Mesenchymal stem cell (in vitro differentiated cells and primary cell): ENCODE measurements at regions not wholly inside any gene's neighbourhood (a gene's known extent, or its start where the extent isn't known, plus 50 kb on each side); places are given as distances from the start of the nearest gene placed in this dataset.

ENCODE experiments used
- DNase-seq: peaks from one replicate; pipeline ENCODE4 v3.0.0-alpha.2; 2013
- H2AFZ ChIP-seq: one replicate; pipeline ENCODE4 v1.6.1; 2013; ENCODE audit warnings: low read depth, mild to moderate bottlenecking, control low read depth, inconsistent platforms, low read length, moderate library complexity
- H2AK5ac ChIP-seq: 2 replicates; pipeline ENCODE4 v1.6.1; 2013; ENCODE audit warnings: low read length, moderate library complexity, mild to moderate bottlenecking, inconsistent platforms; ENCODE audit not compliant: severe bottlenecking
- H2BK120ac ChIP-seq: one replicate; pipeline ENCODE4 v1.6.1; 2013; ENCODE audit warnings: low read depth, mild to moderate bottlenecking, inconsistent platforms, low read length, moderate library complexity
- H2BK12ac ChIP-seq, 2 experiments: one replicate each; pipeline ENCODE4 v1.6.1; 2013; ENCODE audit warnings: inconsistent platforms in 2 of 2, low read length in 2 of 2, mild to moderate bottlenecking in 2 of 2, moderate library complexity in 2 of 2, control low read depth in 1 of 2
- H2BK15ac ChIP-seq: one replicate; pipeline ENCODE4 v1.6.1; 2013; ENCODE audit warnings: mild to moderate bottlenecking, low read depth, inconsistent platforms; ENCODE audit not compliant: poor library complexity, severe bottlenecking
- H2BK5ac ChIP-seq: 2 replicates; pipeline ENCODE4 v1.6.1; 2013; ENCODE audit warnings: low read depth, mild to moderate bottlenecking, low read length, control low read depth, inconsistent platforms; ENCODE audit not compliant: poor library complexity, severe bottlenecking
- H3K14ac ChIP-seq, 2 experiments: one replicate each; pipeline ENCODE4 v1.6.1; 2013; ENCODE audit warnings: inconsistent platforms in 2 of 2, low read length in 2 of 2, control low read depth in 1 of 2, mild to moderate bottlenecking in 1 of 2, moderate library complexity in 1 of 2
- H3K18ac ChIP-seq, 2 experiments: one replicate each; pipeline ENCODE4 v1.6.1; 2013; ENCODE audit warnings: inconsistent platforms in 2 of 2, low read length in 2 of 2, control low read depth in 1 of 2, low read depth in 1 of 2, mild to moderate bottlenecking in 1 of 2
- H3K23ac ChIP-seq, 2 experiments: one replicate each; pipeline ENCODE4 v1.6.1; 2013; ENCODE audit warnings: inconsistent platforms in 2 of 2, low read length in 2 of 2, mild to moderate bottlenecking in 2 of 2, moderate library complexity in 2 of 2, control low read depth in 1 of 2
- H3K27ac ChIP-seq: 2 replicates; pipeline ENCODE4 v1.5.1; 2013; ENCODE audit warnings: mild to moderate bottlenecking, moderate library complexity, low read length, control low read depth, inconsistent platforms; ENCODE audit not compliant: poor library complexity, severe bottlenecking
- H3K27me3 ChIP-seq, 2 experiments: 2 replicates each; pipeline versions ENCODE4 v1.6.1 to v1.7.0; 2013; ENCODE audit warnings: low read length in 2 of 2, mild to moderate bottlenecking in 2 of 2, moderate library complexity in 2 of 2, control low read depth in 1 of 2, inconsistent platforms in 1 of 2; ENCODE audit not compliant: control insufficient read depth in 1 of 2, insufficient read depth in 1 of 2
- H3K36me3 ChIP-seq, 2 experiments: 2 replicates each; pipeline versions ENCODE4 v1.6.1 to v1.7.0; 2013; ENCODE audit warnings: low read length in 2 of 2, control low read depth in 1 of 2, inconsistent platforms in 1 of 2, low read depth in 1 of 2, mild to moderate bottlenecking in 1 of 2; ENCODE audit not compliant: insufficient read depth in 2 of 2, control insufficient read depth in 1 of 2
- H3K4ac ChIP-seq, 2 experiments: one replicate each; pipeline ENCODE4 v1.6.1; 2013; ENCODE audit warnings: inconsistent platforms in 2 of 2, low read length in 2 of 2, mild to moderate bottlenecking in 2 of 2, moderate library complexity in 2 of 2, control low read depth in 1 of 2, low read depth in 1 of 2
- H3K4me1 ChIP-seq: 2 replicates; pipeline ENCODE4 v1.6.1; 2013; ENCODE audit warnings: low read depth, low read length, control low read depth; ENCODE audit not compliant: control insufficient read depth, insufficient read depth
- H3K4me2 ChIP-seq: 2 replicates; pipeline ENCODE4 v1.6.1; 2013; ENCODE audit warnings: low read length, mild to moderate bottlenecking, inconsistent platforms; ENCODE audit not compliant: poor library complexity, severe bottlenecking
- H3K4me3 ChIP-seq, 2 experiments: 2 replicates each; pipeline versions ENCODE4 v1.5.1 to v1.7.0; 2013; ENCODE audit warnings: low read length in 2 of 2, mild to moderate bottlenecking in 2 of 2, control low read depth in 1 of 2, low read depth in 1 of 2; ENCODE audit not compliant: insufficient read depth in 1 of 2
- H3K79me1 ChIP-seq: replicated peaks from 2 replicates; pipeline ENCODE4 v1.6.1; 2013; ENCODE audit warnings: mild to moderate bottlenecking, control low read depth, low read length, inconsistent platforms; ENCODE audit not compliant: poor library complexity, severe bottlenecking
- H3K9ac ChIP-seq: 2 replicates; pipeline ENCODE4 v1.7.0; 2013; ENCODE audit warnings: mild to moderate bottlenecking, low read length, moderate library complexity
- H3K9me3 ChIP-seq: 2 replicates; pipeline ENCODE4 v1.7.0; 2013; ENCODE audit warnings: mild to moderate bottlenecking, low read length; ENCODE audit not compliant: control insufficient read depth
- H4K8ac ChIP-seq: one replicate; pipeline ENCODE4 v1.6.1; 2013; ENCODE audit warnings: inconsistent platforms, mild to moderate bottlenecking, low read length, moderate library complexity
- H4K91ac ChIP-seq: one replicate; pipeline ENCODE4 v1.6.1; 2013; ENCODE audit warnings: mild to moderate bottlenecking, low read length, inconsistent platforms
- WGBS: methylation state at CpG from one replicate; pipeline ENCODE4 v1.1.7; 2013; ENCODE audit warnings: mixed read lengths; 5-methylcytosine and 5-hydroxymethylcytosine counted together

DNA sequence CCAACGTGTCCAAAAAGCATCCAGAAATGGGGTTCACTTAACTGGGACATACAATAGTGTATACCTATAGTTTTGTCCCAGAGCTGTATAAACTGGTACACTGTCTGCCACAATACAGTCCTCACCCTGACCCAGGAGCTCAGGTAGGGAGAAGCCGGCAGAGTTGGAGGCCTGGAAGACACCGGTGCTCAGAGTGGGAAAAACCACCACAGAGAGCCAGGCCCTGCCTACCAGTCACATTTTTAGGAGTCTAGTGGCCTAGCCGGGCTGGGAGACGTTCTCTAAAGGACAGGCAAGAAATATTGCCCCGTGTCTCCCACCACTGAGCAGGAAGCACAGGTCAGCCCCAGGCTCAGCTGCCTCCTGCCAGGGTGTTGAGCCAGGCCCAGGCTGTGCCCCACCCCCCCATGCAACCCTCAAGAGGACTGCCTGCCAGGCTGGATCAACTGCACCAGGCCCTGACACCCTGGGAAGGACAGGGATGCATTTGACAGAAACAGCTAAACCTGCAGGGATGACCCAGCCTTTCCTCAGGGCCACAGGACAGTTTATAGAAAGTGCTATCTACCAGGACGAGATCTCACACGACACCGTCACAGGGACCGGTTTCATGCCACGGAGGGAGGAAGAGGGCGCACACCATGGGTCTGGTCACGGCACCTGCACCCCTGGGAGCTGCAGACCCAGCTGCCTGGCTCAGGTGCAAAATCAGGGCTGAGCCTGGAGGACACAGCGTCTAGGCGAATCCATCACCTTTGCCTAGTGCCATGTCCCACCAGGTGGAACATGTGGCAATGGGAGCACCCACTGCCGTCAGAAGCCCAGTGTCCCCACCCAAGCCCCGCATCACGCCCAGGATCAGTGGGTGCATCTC is 89.9 kb downstream of the TMEM18 start:
- Histone ChIP-seq H3K4me1 (peaks cover 1% of the 10 kb centered on the region), H2BK15ac (no peak overlapping the region), H2BK5ac (no peak overlapping the region), H3K79me1 (no peaks in the 10 kb centered on the region), H2BK12ac (no peak overlapping the region), H2AK5ac (no peak overlapping the region), H4K91ac (no peak overlapping the region), H3K9me3 (no peaks in the 10 kb centered on the region), H2AFZ (no peak overlapping the region), H3K4me3 (no peak overlapping the region), H3K4ac (no peak overlapping the region), H3K27me3 (peaks cover 0 to 4% of the 10 kb centered on the region in 2 experiments), H3K4me2 (no peak overlapping the region), H3K9ac (no peak overlapping the region), H3K36me3 (no peaks in the 10 kb centered on the region), H4K8ac (no peak overlapping the region), H3K27ac (no peak overlapping the region), H3K18ac (no peak overlapping the region), H3K14ac (no peak overlapping the region), H3K23ac (no peak overlapping the region), H2BK120ac (no peak overlapping the region)
- no peak for DNase-seq
- 83% methylated on average over 18 of the region's 18 CpGs for WGBS

DNA sequence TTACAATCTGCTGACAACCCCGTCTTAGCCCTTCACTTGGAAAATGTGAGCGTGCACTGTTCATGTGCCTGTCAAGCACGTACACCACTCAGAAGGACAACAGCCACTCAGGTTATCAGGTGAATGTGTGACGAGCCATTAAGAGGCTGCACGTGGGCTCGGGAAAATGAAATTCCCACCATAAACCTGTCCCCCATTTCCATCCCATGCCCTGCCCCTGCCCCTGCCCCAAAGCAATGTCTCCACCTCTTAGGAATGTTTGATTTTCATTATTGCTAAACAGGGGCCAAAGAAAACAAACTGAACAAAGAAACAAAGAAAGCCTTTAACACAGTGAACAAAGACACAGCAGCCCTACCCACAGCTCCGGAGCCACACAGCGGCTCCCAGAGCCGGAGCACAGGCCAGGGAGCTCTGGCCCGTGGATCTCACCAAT is 90.5 kb downstream of the TMEM18 start:
- WGBS, result 79% methylated on average over 10 of the region's 10 CpGs
- Histone ChIP-seq H3K4me1 (peaks cover 1% of the 10 kb centered on the region), H3K27me3 (peaks cover 0 to 4% of the 10 kb centered on the region in 2 experiments), H3K4ac (no peak overlapping the region), H2AFZ (no peak overlapping the region), H3K79me1 (no peaks in the 10 kb centered on the region), H3K4me2 (no peak overlapping the region), H3K27ac (no peak overlapping the region), H4K91ac (no peak overlapping the region), H2AK5ac (no peak overlapping the region), H3K4me3 (no peak overlapping the region), H3K23ac (no peak overlapping the region), H2BK12ac (no peak overlapping the region), H3K9me3 (no peaks in the 10 kb centered on the region), H4K8ac (no peak overlapping the region), H3K36me3 (no peaks in the 10 kb centered on the region), H3K14ac (no peak overlapping the region), H2BK120ac (no peak overlapping the region), H3K9ac (no peak overlapping the region), H2BK15ac (no peak overlapping the region), H2BK5ac (no peak overlapping the region), H3K18ac (no peak overlapping the region)
- DNase-seq, result no peak

DNA sequence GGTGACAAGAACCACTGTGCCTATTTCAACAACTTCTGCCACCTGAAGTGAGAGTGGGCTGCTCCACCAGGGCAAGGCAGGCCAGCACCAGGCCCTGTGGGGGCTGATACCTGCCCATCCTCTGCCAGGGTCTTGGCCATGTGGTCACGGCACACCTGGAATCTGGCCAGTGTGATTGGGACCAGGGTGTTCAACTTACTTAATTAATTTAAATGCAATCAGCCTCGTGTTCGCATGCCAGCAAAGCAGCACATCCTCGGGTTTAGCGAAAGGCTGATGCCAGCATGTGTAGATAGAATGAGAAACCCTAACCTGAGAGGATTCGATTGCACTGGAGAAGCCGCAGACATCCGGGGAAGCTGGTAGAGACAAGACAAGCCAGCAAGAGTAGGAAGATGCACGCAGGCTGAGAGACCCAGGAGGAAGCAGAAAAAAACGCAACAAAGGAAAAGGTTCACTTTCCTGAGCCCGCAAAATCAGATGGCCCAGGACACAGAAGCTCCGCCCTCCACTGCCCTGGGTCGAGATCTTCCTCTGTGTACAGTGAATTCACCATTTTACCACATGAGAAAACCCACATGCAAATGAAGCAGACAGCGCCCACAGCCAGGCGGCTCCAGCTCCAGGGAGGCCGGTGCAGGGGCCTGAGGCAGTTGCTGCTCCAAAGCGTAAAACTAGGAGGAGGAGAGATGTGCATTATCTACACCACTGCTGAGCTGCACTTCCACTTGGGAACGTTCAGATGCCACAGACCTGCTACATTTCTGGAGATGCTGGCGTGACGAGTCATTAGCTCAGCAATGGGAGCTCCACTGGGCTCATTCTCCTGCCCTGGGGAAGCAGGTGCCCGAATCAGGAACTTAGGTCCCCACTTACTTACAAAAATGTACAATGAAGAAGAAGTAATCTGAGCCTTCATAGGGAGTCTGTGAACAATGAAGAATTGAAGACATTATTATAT is 92.1 kb downstream of the TMEM18 start:
- no peak overlapping the region for H3K18ac ChIP-seq
- 76% methylated on average over 21 of the region's 21 CpGs for WGBS
- H4K8ac ChIP-seq, result no peak overlapping the region
- no peaks in the 10 kb centered on the region for H3K36me3 ChIP-seq
- no peak overlapping the region for H3K4me3 ChIP-seq
- H2BK15ac ChIP-seq, result peak overlapping the region; percentile 3
- no peak overlapping the region for H3K27ac ChIP-seq
- H3K4me1 ChIP-seq, result peaks cover 1% of the 10 kb centered on the region
- no peak overlapping the region for H3K4me2 ChIP-seq
- H2AFZ ChIP-seq, result no peak overlapping the region
- no peak overlapping the region for H2BK120ac ChIP-seq
- no peak overlapping the region for H3K23ac ChIP-seq
- H3K9me3 ChIP-seq, result no peaks in the 10 kb centered on the region
- no peak for DNase-seq
- no peaks in the 10 kb centered on the region for H3K79me1 ChIP-seq
- no peak overlapping the region for H2AK5ac ChIP-seq
- no peak overlapping the region for H3K4ac ChIP-seq
- no peaks in the 10 kb centered on the region for H3K27me3 ChIP-seq
- H3K9ac ChIP-seq, result no peak overlapping the region
- no peak overlapping the region for H3K14ac ChIP-seq
- H4K91ac ChIP-seq, result no peak overlapping the region
- H2BK5ac ChIP-seq, result no peak overlapping the region
- H2BK12ac ChIP-seq, result no peak overlapping the region

DNA sequence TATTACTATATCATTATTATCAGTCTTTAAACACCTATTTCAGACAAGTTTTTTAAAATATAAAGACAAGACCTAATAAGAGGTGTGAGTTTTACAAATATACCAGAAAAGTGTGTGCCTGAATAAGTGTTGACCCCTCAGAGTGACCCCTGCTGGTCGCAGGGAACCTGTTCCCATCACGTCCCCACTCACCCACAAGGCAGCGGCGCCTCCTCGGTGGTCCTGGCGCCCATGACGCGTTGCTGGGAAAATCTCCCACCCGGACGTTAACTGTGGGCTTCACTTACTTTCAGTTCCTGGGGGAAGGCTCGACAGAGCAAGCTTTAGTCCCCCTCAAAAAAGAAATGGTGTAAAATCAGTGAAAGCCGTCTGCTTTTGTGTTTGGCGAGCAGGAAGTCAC is 93.5 kb downstream of the TMEM18 start:
- H4K91ac ChIP-seq, result no peak overlapping the region
- 61% methylated on average over 13 of the region's 13 CpGs for WGBS

More for the DNA sequence above, 93.5 kb downstream of the TMEM18 start:
- no peak overlapping the region for H4K8ac ChIP-seq
- no peaks in the 10 kb centered on the region for H3K36me3 ChIP-seq
- H3K9ac ChIP-seq, result no peak overlapping the region
- H3K4ac ChIP-seq, result no peak overlapping the region
- H3K14ac ChIP-seq, result no peak overlapping the region
- no peak overlapping the region for H3K4me3 ChIP-seq
- no peak overlapping the region for H2AFZ ChIP-seq
- no peak overlapping the region for H3K27ac ChIP-seq
- H2BK120ac ChIP-seq, result no peak overlapping the region
- H2BK5ac ChIP-seq, result no peak overlapping the region
- DNase-seq, result no peak
- no peak overlapping the region for H2AK5ac ChIP-seq
- no peak overlapping the region for H3K23ac ChIP-seq
- no peaks in the 10 kb centered on the region for H3K79me1 ChIP-seq
- no peak overlapping the region for H3K4me2 ChIP-seq
- H3K9me3 ChIP-seq, result no peaks in the 10 kb centered on the region
- H3K4me1 ChIP-seq, result peaks cover 1% of the 10 kb centered on the region
- H3K27me3 ChIP-seq, result no peaks in the 10 kb centered on the region
- no peak overlapping the region for H2BK12ac ChIP-seq
- no peak overlapping the region for H2BK15ac ChIP-seq
- H3K18ac ChIP-seq, result no peak overlapping the region
